B cell (primary cell): ENCODE measurements at regions not wholly inside any gene's neighbourhood (a gene's known extent, or its start where the extent isn't known, plus 50 kb on each side); places are given as distances from the start of the nearest gene placed in this dataset.

Experiments
- EZH2 ChIP-seq: IDR thresholded peaks from 2 replicates; pipeline ENCODE4 v1.6.1; 2012; ENCODE audit warnings: borderline replicate concordance, low read depth, mild to moderate bottlenecking, moderate library complexity, low read length; ENCODE audit not compliant: insufficient read depth, poor library complexity, severe bottlenecking
- TF ChIP-seq, protein P1 (sequence below): fragments of 200-600 bp; IDR thresholded peaks from one replicate; pipeline ENCODE4 v1.8.0; 2022; ENCODE audit warnings: antibody characterized with exemption, mild to moderate bottlenecking

DNA sequence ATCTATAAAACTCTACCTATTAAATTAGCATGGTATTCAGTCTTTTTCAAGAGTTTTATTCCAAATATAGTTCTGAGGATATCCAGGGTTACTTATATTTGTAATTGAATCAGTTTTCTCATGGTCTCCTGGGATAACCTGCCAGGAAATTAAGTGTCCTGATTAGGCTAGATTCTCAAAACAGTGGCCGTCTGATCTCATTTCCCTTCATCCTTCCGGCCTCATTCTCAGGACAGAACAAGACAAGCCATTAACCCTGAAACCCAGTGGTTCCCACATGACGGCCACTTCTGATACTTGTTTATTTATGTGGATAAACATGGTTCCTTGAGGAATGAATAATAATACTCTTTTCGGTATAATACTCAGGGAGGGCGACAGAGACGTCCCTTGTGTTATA, 417.6 kb upstream of the POT1 start:
- TF ChIP-seq, protein P1, sequence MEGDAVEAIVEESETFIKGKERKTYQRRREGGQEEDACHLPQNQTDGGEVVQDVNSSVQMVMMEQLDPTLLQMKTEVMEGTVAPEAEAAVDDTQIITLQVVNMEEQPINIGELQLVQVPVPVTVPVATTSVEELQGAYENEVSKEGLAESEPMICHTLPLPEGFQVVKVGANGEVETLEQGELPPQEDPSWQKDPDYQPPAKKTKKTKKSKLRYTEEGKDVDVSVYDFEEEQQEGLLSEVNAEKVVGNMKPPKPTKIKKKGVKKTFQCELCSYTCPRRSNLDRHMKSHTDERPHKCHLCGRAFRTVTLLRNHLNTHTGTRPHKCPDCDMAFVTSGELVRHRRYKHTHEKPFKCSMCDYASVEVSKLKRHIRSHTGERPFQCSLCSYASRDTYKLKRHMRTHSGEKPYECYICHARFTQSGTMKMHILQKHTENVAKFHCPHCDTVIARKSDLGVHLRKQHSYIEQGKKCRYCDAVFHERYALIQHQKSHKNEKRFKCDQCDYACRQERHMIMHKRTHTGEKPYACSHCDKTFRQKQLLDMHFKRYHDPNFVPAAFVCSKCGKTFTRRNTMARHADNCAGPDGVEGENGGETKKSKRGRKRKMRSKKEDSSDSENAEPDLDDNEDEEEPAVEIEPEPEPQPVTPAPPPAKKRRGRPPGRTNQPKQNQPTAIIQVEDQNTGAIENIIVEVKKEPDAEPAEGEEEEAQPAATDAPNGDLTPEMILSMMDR, result no peak
- TF ChIP-seq EZH2, result no peak
